ENCODE measurements at regions not wholly inside any gene's neighbourhood (a gene's known extent, or its start where the extent isn't known, plus 50 kb on each side); places are given as distances from the start of the nearest gene placed in this dataset.

GRCh38 chr5:29380029-29380428 is 1813.5 kb upstream of the CDH6 start:
- H4K91ac ChIP-seq (ENCODE audit: low read depth, low read length), result no peak overlapping the region
- H3K27ac ChIP-seq (ENCODE audit: low read depth, low read length), result no peak overlapping the region
- no peak overlapping the region for H4K12ac ChIP-seq (ENCODE audit: low read depth, low read length)
- no peak overlapping the region for H4K8ac ChIP-seq (ENCODE audit: low read depth, low read length)
- H2AK5ac ChIP-seq (ENCODE audit: low read length), result no peak overlapping the region
- H3K14ac ChIP-seq (ENCODE audit: low read length), result no peak overlapping the region
- no peak overlapping the region for H3K18ac ChIP-seq (ENCODE audit: low read length)
- H3K27me3 ChIP-seq (ENCODE audit: insufficient read depth, low read length), result no peaks in the 10 kb centered on the region
- H3K23ac ChIP-seq (ENCODE audit: low read length), result no peak overlapping the region
- no peaks in the 10 kb centered on the region for H3K4me1 ChIP-seq (ENCODE audit: control insufficient read depth in 1 of 2, insufficient read depth in 2 of 2, low read length in 2 of 2)
- no peak overlapping the region for H2BK12ac ChIP-seq (ENCODE audit: low read length)
- H2BK120ac ChIP-seq (ENCODE audit: insufficient read depth, low read length, poor library complexity), result no peak overlapping the region
- H3K9me3 ChIP-seq (ENCODE audit: insufficient read depth, low read depth, low read length), result no peaks in the 10 kb centered on the region
- H3K79me1 ChIP-seq (ENCODE audit: low read length), result no peaks in the 10 kb centered on the region
- no peak overlapping the region for H3K9ac ChIP-seq (ENCODE audit: low read length)
- WGBS (ENCODE audit: extremely low coverage, insufficient coverage, insufficient read length), result no CpG with 5 or more reads among the region's 1 CpG
- H3K4ac ChIP-seq (ENCODE audit: low read depth, low read length), result no peak overlapping the region
- no peak overlapping the region for H2BK5ac ChIP-seq (ENCODE audit: low read depth, low read length, poor library complexity)
- no peak overlapping the region for H3K4me2 ChIP-seq (ENCODE audit: low read length)
- H3K36me3 ChIP-seq (ENCODE audit: control insufficient read depth in 1 of 2, insufficient read depth in 2 of 2, low read length in 2 of 2), result no peaks in the 10 kb centered on the region
- no peak for DNase-seq
- H3K4me3 ChIP-seq (ENCODE audit: low read depth, low read length), result no peak overlapping the region
- H2AFZ ChIP-seq (ENCODE audit: insufficient read depth, low read length, poor library complexity), result no peak overlapping the region
- no peaks in the 10 kb centered on the region for H3K79me2 ChIP-seq (ENCODE audit: control insufficient read depth, insufficient read depth, low read length, poor library complexity)

GRCh38 chr5:29379619-29380018 is 1813.9 kb upstream of the CDH6 start:
- Histone ChIP-seq H4K12ac (ENCODE audit: low read depth, low read length) (no peak overlapping the region), H3K4me2 (ENCODE audit: low read length) (no peak overlapping the region), H3K18ac (ENCODE audit: low read length) (no peak overlapping the region), H3K14ac (ENCODE audit: low read length) (no peak overlapping the region), H2AK5ac (ENCODE audit: low read length) (no peak overlapping the region), H3K23ac (ENCODE audit: low read length) (no peak overlapping the region), H3K79me1 (ENCODE audit: low read length) (no peaks in the 10 kb centered on the region), H2BK120ac (ENCODE audit: insufficient read depth, low read length, poor library complexity) (no peak overlapping the region), H3K4me1 (ENCODE audit: control insufficient read depth in 1 of 2, insufficient read depth in 2 of 2, low read length in 2 of 2) (no peaks in the 10 kb centered on the region), H3K27ac (ENCODE audit: low read depth, low read length) (no peak overlapping the region), H2BK5ac (ENCODE audit: low read depth, low read length, poor library complexity) (no peak overlapping the region), H3K9me3 (ENCODE audit: insufficient read depth, low read depth, low read length) (no peaks in the 10 kb centered on the region), H4K91ac (ENCODE audit: low read depth, low read length) (no peak overlapping the region), H2BK12ac (ENCODE audit: low read length) (no peak overlapping the region), H3K27me3 (ENCODE audit: insufficient read depth, low read length) (no peaks in the 10 kb centered on the region), H4K8ac (ENCODE audit: low read depth, low read length) (no peak overlapping the region), H3K4me3 (ENCODE audit: low read depth, low read length) (no peak overlapping the region), H2AFZ (ENCODE audit: insufficient read depth, low read length, poor library complexity) (no peak overlapping the region), H3K4ac (ENCODE audit: low read depth, low read length) (no peak overlapping the region), H3K36me3 (ENCODE audit: control insufficient read depth in 1 of 2, insufficient read depth in 2 of 2, low read length in 2 of 2) (no peaks in the 10 kb centered on the region), H3K9ac (ENCODE audit: low read length) (no peak overlapping the region), H3K79me2 (ENCODE audit: control insufficient read depth, insufficient read depth, low read length, poor library complexity) (no peaks in the 10 kb centered on the region)
- no CpG with 5 or more reads among the region's 5 CpGs for WGBS (ENCODE audit: extremely low coverage, insufficient coverage, insufficient read length)
- DNase-seq, result no peak

GRCh38 chr5:29378104-29378503 is 1815.4 kb upstream of the CDH6 start:
- H2AFZ ChIP-seq (ENCODE audit: insufficient read depth, low read length, poor library complexity), result no peak overlapping the region
- no peak overlapping the region for H4K91ac ChIP-seq (ENCODE audit: low read depth, low read length)
- no peak for DNase-seq
- H2BK5ac ChIP-seq (ENCODE audit: low read depth, low read length, poor library complexity), result no peak overlapping the region
- no peak overlapping the region for H4K12ac ChIP-seq (ENCODE audit: low read depth, low read length)
- H3K18ac ChIP-seq (ENCODE audit: low read length), result no peak overlapping the region
- H4K8ac ChIP-seq (ENCODE audit: low read depth, low read length), result no peak overlapping the region
- no peak overlapping the region for H2BK120ac ChIP-seq (ENCODE audit: insufficient read depth, low read length, poor library complexity)
- H3K14ac ChIP-seq (ENCODE audit: low read length), result no peak overlapping the region
- no peak overlapping the region for H3K4me2 ChIP-seq (ENCODE audit: low read length)
- H2AK5ac ChIP-seq (ENCODE audit: low read length), result no peak overlapping the region
- WGBS (ENCODE audit: extremely low coverage, insufficient coverage, insufficient read length), result no CpG with 5 or more reads among the region's 5 CpGs
- H2BK12ac ChIP-seq (ENCODE audit: low read length), result no peak overlapping the region
- no peaks in the 10 kb centered on the region for H3K9me3 ChIP-seq (ENCODE audit: insufficient read depth, low read depth, low read length)
- no peak overlapping the region for H3K27ac ChIP-seq (ENCODE audit: low read depth, low read length)
- H3K4me3 ChIP-seq (ENCODE audit: low read depth, low read length), result no peak overlapping the region
- H3K9ac ChIP-seq (ENCODE audit: low read length), result no peak overlapping the region
- H3K36me3 ChIP-seq (ENCODE audit: control insufficient read depth in 1 of 2, insufficient read depth in 2 of 2, low read length in 2 of 2), result no peaks in the 10 kb centered on the region
- H3K79me1 ChIP-seq (ENCODE audit: low read length), result no peaks in the 10 kb centered on the region
- no peaks in the 10 kb centered on the region for H3K79me2 ChIP-seq (ENCODE audit: control insufficient read depth, insufficient read depth, low read length, poor library complexity)
- no peaks in the 10 kb centered on the region for H3K4me1 ChIP-seq (ENCODE audit: control insufficient read depth in 1 of 2, insufficient read depth in 2 of 2, low read length in 2 of 2)
- H3K4ac ChIP-seq (ENCODE audit: low read depth, low read length), result no peak overlapping the region
- H3K27me3 ChIP-seq (ENCODE audit: insufficient read depth, low read length), result no peaks in the 10 kb centered on the region
- no peak overlapping the region for H3K23ac ChIP-seq (ENCODE audit: low read length)

DNA sequence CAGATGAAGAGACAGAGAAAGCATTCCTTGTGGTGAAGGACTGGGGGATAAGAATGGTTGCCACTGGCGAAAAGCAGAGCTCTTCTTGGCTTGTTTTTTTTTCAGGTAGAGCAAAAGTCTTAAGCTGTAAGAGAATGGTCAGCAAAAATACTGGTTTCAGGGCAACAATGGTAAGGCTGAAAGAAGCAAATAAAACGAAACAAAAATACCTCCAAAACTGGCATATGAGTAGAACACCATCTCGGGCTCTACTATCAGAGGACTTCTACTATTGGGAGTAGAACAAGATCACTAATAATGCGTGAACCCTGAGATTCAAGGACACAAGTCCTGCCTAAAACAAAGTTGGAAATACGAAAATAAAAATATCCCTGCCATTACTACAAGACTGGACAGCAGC is 1823.2 kb upstream of the CDH6 start:
- no peak overlapping the region for H4K91ac ChIP-seq (ENCODE audit: low read depth, low read length)
- H2BK5ac ChIP-seq (ENCODE audit: low read depth, low read length, poor library complexity), result no peak overlapping the region
- no peak overlapping the region for H3K4me3 ChIP-seq (ENCODE audit: low read depth, low read length)
- WGBS (ENCODE audit: extremely low coverage, insufficient coverage, insufficient read length), result no CpG with 5 or more reads among the region's 5 CpGs
- H3K4me1 ChIP-seq (ENCODE audit: control insufficient read depth in 1 of 2, insufficient read depth in 2 of 2, low read length in 2 of 2), result no peaks in the 10 kb centered on the region
- H2BK120ac ChIP-seq (ENCODE audit: insufficient read depth, low read length, poor library complexity), result no peak overlapping the region
- no peak overlapping the region for H2AK5ac ChIP-seq (ENCODE audit: low read length)
- H2BK12ac ChIP-seq (ENCODE audit: low read length), result no peak overlapping the region
- no peaks in the 10 kb centered on the region for H3K79me2 ChIP-seq (ENCODE audit: control insufficient read depth, insufficient read depth, low read length, poor library complexity)
- H3K9ac ChIP-seq (ENCODE audit: low read length), result no peak overlapping the region
- H3K79me1 ChIP-seq (ENCODE audit: low read length), result no peaks in the 10 kb centered on the region
- H3K18ac ChIP-seq (ENCODE audit: low read length), result no peak overlapping the region
- no peak overlapping the region for H3K4me2 ChIP-seq (ENCODE audit: low read length)
- DNase-seq, result no peak
- H3K4ac ChIP-seq (ENCODE audit: low read depth, low read length), result no peak overlapping the region
- H3K9me3 ChIP-seq (ENCODE audit: insufficient read depth, low read depth, low read length), result no peaks in the 10 kb centered on the region
- no peak overlapping the region for H3K27ac ChIP-seq (ENCODE audit: low read depth, low read length)
- H3K36me3 ChIP-seq (ENCODE audit: control insufficient read depth in 1 of 2, insufficient read depth in 2 of 2, low read length in 2 of 2), result no peaks in the 10 kb centered on the region
- H3K23ac ChIP-seq (ENCODE audit: low read length), result no peak overlapping the region
- H3K27me3 ChIP-seq (ENCODE audit: insufficient read depth, low read length), result no peaks in the 10 kb centered on the region
- no peak overlapping the region for H3K14ac ChIP-seq (ENCODE audit: low read length)
- no peak overlapping the region for H4K8ac ChIP-seq (ENCODE audit: low read depth, low read length)
- H2AFZ ChIP-seq (ENCODE audit: insufficient read depth, low read length, poor library complexity), result no peak overlapping the region
- H4K12ac ChIP-seq (ENCODE audit: low read depth, low read length), result no peak overlapping the region
